NCI-H748 (cell line): ENCODE measurements at regions not wholly inside any gene's neighbourhood (a gene's known extent, or its start where the extent isn't known, plus 50 kb on each side); places are given as distances from the start of the nearest gene placed in this dataset.

Source experiments
- DNase-seq: peaks from one replicate; lab custom pipeline; 2025; ENCODE audit not compliant: unreplicated experiment; lab: John Stamatoyannopoulos, UW

GRCh38 chr2:19749507-19749836 lies 152.3 kb downstream of the TTC32 start:
- DNase-seq: no peak

GRCh38 chr2:19748711-19749506 lies 152.9 kb downstream of the TTC32 start:
- no peak for DNase-seq

GRCh38 chr2:19748073-19748375 lies 153.8 kb downstream of the TTC32 start:
- DNase-seq: peak; percentile 21

GRCh38 chr2:19747310-19748072 lies 154.3 kb downstream of the TTC32 start:
- no peak for DNase-seq

GRCh38 chr2:19746611-19747309 lies 155.0 kb downstream of the TTC32 start:
- DNase-seq: peak; percentile 64

GRCh38 chr2:19746137-19746600 lies 155.6 kb downstream of the TTC32 start:
- peak; percentile 29 for DNase-seq

GRCh38 chr2:19745318-19746136 lies 156.3 kb downstream of the TTC32 start:
- no peak for DNase-seq

GRCh38 chr2:19744456-19745199 lies 157.2 kb downstream of the TTC32 start:
- DNase-seq: no peak

GRCh38 chr2:19743641-19744040 lies 158.1 kb downstream of the TTC32 start:
- DNase-seq: no peak

- no peak for DNase-seq
Observed at GRCh38 chr2:19742872-19743271, 158.9 kb downstream of the TTC32 start.

- no peak for DNase-seq
Observed at GRCh38 chr2:19739256-19739655, 162.5 kb downstream of the TTC32 start.

- DNase-seq: no peak
Observed at GRCh38 chr2:19738707-19739106, 163.1 kb downstream of the TTC32 start.

GRCh38 chr2:19736191-19736831 lies 165.5 kb downstream of the TTC32 start:
- DNase-seq: no peak

GRCh38 chr2:19733951-19734425 lies 167.8 kb downstream of the TTC32 start:
- no peak for DNase-seq

GRCh38 chr2:19733390-19733789 lies 168.4 kb downstream of the TTC32 start:
- DNase-seq: no peak

- no peak for DNase-seq
Observed at GRCh38 chr2:19732255-19732654, 169.5 kb downstream of the TTC32 start.

- no peak for DNase-seq
Observed at GRCh38 chr2:19731515-19731914, 170.3 kb downstream of the TTC32 start.

- DNase-seq: no peak
Observed at GRCh38 chr2:19731037-19731436, 170.7 kb downstream of the TTC32 start.

GRCh38 chr2:19728125-19728524 lies 173.7 kb downstream of the TTC32 start:
- no peak for DNase-seq

- DNase-seq: no peak
Observed at GRCh38 chr2:19725392-19725791, 176.4 kb downstream of the TTC32 start.
